NCI-H2227 (cell line): ENCODE measurements at regions not wholly inside any gene's neighbourhood (a gene's known extent, or its start where the extent isn't known, plus 50 kb on each side); places are given as distances from the start of the nearest gene placed in this dataset.
"Not testable (repeated sequence)": the region's sequence is repeated elsewhere in the genome, so short reads cannot be mapped to it uniquely, and the experiment has no call there.

Source experiments
- DNase-seq: peaks from one replicate; lab custom pipeline; 2025; ENCODE audit not compliant: unreplicated experiment; lab: John Stamatoyannopoulos, UW

DNA sequence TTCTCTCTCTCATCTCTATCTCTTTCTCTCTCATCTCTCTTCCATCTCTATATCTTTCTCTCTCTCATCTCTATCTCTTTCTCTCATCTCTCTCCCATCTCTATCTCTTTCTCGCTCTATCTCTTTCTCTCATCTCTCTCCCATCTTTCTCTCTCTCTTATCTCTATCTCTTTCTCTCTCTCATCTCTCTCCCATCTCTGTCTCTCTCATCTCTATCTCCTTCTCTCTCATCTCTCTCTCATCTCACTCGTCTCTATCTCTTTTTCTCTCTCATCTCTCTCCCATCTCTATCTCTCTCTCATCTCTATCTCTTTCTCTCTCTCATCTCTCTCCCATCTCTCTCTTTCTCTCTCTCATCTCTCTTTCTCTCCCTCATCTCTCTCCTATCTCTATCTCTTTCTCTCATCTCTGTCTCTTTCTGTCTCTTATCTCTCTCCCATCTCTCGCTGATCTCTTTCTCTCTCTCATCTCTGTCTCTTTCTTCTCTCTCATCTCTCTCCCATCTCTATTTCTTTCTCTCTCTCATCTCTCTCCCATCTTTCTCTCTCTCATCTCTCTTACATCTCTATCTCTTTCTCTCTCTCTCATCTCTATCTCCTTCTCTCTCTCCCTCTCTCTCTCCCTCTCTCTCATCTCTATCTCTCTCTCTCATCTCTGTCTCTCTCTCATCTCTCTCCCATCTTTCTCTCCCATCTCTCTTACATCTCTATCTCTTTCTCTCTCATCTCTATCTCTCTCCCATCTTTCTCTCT, 388.7 kb downstream of the NPHP4 start:
- DNase-seq: no peak

DNA sequence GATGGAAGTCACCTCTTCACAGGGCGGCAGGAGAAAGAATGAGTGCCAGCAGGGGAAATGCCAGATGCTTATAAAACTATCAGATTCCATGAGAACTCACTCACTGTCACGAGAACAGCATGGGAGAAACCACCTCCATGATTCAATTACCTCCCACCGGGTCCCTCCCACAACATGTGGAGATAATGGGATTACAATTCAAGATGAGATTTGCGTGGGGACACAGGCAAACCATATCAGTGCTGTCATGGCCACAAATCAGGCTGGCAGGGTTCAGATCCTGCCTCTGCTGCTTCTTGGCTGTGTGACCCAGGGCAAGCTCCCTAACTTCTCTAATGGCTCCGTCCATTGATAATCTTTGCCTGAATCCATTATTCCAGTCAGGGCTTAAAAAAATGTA, 389.5 kb downstream of the NPHP4 start:
- not testable (repeated sequence) for DNase-seq

DNA sequence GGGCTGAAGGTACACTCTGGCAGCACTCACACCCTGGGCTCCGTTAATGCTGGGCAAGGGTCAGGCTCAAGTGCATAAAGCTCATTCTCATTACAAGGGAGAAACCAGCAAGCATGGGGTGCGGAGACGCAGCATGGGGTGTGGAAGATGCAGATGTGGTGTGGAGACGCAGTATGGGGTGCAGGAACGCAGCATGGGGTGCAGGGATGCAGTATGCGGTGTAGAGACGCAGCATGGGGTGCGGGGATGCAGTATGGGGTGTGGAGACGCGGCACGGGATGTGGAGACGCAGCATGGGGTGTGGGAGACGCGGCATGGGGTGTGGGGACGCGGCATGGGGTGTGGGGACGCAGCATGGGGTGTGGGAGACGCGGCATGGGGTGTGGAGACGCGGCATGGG, 390.7 kb downstream of the NPHP4 start:
- DNase-seq: no peak

DNA sequence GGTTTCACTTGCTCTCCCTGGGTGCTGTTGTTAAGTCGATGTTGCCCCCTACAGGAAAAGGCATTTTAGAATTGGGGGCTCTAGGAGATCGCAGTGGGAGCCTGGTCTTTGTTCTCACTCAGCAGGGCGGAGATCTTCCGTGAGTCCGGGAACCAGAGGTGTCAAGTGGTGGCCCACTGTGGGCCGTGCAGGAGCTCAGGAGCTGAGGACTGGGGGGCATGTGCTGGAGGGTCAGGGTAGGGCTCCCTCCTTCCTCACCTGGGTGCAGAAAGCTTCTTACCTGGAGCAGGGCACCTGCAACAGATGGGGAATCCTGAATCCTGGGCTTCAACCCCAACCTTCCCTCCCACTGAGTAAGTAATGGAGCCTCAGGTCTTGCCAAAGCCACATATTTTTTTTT, 392.7 kb downstream of the NPHP4 start:
- no peak for DNase-seq

DNA sequence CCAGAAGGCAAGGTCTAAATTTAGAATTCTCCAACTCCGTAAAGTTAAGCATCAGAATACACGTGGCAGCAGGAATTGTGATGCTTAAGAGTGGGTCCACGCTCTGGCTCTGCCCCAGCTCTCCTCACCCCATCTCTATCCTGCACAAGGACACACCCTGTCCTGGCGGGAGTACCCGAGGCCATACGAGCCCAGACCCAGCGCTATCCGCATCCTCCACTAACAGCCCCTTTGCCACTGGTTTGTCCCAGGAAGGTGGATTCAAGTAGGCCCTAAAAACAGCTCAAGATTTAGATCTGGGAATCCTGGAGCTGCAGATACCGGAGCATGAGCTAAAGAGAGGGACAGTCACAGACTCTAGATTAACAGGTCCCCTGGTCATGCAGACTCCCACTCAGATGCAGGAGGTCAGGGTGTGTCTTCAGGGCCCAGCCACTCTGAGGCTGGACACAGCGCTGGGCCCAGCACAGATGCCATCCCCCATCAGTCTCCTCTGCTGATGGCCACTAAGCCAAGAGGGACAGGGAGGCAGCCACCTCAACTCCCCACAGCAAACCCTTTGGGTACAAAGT, 393.3 kb downstream of the NPHP4 start:
- no peak for DNase-seq

DNA sequence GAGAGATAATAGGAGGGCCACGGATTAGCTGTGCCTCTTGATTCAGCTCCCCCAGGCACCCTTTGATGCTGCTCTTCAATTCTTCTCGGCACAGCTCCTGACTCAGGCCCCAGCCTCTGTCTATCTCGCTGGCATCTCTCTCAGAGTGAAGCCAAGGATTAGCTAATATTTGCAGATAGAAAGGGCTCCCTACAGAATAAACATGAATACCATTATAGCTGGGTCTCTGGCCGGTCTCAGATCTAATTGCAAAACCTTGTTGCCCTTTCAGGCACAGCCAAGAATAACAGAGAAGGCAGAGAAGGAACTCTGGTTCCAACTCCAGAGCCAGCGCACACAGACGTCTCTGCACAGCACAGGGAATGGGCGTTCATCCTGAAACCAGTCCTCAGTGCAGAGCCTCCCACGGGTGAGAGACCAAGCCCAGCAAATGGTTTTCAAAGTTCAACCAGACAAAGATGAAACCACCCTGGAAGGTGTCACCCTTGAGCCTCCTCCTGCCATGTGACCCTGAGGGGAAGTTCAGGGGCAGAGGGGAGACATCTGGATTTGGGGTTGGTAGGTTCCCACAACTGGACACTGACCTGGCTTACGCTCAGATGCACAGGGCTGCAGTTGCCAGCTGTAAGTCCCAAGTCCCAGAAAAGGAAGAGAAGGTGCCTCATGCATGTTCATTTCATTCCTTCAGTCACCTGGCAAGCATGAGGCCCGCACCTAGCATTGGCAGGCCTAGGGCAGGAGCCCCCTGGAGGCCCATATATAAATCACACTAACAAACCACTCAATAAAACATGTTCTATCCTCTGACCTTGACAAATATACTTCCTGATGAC, 394.0 kb downstream of the NPHP4 start:
- DNase-seq: no peak

DNA sequence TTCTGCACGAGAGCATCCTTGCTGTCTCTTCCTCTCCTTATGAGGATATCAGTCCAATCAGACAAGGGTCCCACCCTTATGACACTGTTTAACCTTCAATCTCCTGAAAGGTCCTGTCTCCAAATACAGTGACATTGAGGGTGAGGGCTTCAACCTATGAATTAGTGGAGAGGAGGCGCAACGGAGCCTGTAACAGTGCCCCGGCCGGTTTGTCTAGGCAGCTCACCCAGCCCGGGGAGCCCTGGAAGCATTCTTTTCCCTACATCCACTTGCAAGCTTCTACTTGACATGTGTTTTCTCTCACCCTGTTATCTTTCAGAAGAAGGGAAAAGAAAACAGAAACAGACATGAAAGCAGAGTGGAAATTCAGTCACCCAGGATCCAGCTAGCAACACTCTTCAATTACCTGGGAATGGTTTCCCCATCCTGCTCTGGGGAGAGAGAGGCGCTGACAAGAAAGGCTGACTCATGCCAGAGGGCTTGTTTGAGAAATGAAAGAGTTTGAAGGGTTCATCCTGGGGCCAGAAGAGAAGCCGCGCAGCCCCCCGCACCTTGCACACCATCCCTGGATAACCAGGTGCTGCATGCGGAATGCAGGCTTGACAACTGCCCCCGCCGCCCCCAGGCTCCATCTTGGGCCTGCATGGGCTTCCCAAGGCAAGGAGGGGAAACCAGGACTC, 394.9 kb downstream of the NPHP4 start:
- DNase-seq: no peak

DNA sequence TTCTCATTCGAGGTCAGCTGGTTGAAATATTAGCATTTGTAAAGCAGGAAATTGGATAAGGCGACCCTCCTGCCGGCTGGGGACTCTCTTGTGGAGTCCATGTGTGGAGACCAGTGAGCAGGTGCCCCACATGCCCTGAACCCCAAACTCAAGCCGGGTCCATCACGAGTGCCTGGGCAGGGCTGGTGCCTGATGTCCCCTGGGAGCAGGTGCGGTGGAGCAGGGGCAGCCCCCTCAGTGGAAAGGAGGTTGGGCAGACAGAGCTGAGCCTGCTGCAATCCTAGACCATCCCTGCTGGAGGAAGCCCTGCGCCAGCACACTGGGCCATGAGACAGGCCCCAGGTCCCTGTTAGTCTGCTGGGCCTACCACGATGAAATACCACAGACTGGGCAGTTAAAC, 395.6 kb downstream of the NPHP4 start:
- no peak for DNase-seq

DNA sequence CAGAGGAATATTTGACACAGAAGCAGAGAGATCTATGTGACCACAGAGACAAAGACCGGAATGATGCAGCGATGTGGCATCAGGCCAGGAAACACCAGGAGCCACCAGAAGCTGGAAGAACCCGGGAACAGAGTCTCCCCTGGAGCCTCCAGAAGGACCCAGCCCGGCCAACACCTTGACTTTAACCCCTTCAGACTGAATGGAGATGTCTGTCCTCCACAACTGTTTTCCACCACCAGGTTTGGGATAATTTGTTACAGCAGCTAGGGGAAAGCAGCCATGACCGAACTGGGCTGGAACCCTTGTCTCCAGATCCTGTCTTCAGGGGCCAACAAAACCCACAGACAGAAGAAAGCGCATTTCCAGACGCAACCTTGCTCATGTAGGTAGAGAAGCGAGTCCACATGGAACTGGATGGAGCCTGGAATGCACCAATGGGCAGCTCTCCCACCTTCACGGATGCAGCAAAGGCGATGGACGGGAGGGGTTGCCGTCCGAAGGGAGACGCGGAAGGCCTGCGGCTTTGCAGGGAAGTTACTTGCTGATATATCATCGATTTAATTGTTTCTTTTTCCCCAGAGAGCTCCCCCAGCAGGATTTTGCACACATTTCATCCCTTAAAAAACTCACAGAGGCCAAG, 396.6 kb downstream of the NPHP4 start:
- no peak for DNase-seq

DNA sequence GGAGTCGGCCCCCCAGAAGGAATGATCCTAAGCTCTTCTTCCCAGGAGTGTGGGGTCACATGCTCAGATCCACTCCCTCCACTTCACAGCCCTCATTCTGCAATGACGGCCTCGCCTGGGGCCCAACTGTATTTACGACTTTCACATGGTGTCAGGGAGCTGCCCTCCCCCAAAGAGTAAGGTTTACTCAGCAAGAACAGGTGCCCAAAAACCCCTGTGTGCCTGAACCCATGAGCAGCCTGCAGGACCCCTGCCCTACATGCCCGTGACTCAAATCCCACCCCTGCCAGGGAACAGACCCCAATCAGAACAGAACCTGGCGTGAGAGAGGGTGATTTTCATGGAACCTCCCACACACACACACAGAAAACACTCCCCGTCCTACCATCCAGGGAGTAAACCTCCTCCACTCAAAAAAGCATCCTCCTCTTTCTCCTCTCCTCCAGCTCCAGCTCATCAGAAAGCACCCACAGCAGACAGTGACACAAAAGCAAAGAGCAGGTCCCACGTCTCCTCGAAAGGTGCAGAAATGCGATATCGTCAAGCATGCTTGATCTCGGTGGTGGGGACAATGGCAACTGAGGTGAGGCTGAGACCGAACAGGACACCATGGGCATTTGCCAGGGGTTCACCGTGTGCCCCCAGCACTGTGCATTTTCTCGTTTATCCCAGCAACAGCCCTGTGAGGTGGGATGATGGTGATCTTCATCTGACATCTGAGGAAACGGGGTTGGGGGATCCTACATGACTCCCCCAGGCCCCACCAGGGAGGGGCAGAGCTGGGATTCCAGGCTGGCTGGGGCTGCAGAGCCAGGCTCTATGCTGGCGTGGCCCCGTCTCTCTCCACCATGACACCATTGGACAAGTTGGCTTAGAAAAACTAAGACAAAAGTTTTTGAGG, 397.9 kb downstream of the NPHP4 start:
- DNase-seq: no peak

DNA sequence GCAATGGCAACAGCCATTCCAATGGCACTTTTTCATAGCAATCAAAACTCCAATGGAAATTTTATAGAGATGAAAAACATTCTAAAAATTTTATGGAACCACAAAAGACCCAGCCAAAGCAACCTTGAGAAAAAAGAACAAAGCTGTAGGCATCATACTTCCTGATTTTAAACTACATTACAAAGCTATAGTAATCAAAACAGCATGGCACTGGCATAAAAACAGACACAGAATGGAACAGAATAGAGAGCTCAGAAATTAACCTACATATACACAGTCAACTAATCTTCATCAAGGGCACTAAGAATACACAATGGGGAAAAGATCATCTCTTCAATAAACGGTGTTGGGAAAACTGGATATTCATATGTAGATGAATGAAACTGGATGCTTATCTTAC, 401.5 kb downstream of the NPHP4 start:
- DNase-seq: no peak

DNA sequence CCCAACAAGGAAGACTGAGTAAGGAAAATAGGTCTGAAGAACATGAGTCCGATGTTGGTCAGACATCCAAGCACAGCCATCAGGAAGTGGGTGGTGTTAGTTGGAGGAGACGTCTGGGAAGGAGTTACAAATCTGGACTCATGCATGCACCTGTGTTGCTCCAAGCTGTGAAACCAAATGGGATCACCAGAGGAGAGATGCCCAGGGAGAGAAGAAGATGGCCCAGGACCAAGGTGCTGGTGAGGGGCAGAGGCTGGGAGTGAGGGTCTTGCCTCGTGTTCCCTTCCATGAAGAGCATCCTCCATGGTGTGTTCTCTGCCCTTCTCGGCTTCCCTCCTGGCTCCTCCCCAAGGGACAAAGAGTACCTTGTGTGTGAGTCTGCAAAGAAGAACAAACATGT, 405.6 kb downstream of the NPHP4 start:
- DNase-seq: no peak

DNA sequence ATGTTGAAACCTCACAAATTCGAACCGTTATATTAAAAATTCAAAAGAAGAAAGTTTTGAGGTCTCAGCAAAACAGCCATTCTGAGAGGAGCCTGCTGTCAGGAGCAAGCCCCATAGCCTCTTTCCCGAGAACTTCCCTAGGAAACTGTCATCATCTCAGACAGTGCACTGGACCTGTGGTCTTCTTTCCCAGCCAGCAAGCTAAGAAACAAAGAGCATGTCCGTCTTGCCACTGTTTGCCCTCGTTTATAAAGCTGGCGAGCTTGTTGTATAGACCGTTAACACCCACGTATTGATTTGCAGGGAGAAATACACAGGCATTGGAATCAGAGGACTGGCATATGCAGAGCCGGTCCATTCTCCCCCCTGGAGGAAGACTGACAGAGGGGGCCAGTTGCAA, 407.0 kb downstream of the NPHP4 start:
- no peak for DNase-seq

DNA sequence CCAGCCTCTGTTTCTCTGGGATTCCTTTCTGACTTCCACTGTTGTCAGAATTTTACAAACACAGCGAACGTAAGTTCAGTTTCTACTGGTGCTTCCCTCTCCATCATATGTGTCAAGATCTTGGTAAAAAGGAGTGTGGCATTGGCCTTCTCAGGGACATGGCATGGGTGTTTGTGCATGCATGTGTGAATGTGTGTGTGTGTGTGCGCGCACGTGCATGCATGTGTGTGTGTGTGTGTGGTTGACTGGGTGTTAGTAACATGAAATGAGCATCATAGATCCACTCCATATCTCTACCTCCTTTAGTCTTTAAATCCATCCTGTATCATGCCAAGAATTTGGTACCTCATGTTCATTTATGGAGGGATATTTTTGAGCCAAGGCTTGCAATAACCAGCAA, 411.3 kb downstream of the NPHP4 start:
- no peak for DNase-seq

DNA sequence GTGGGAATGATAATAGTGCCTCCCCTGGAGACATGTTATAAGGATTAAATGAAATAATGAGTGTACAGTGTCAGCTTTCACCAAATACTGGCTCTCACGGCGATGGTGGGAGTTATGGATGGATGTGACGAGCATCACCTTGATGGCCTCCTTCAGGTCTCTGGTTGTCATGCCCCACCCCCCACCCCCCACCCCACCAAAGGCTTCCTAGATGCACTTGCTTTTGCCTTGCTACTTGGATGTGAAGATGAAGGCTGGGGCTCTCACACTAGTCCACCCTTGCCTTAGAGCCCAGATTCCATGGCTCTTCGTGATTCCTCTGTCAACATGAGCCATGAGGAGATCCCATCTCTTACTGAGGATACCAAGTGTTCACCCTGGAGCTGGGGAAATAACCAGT, 412.3 kb downstream of the NPHP4 start:
- no peak for DNase-seq

DNA sequence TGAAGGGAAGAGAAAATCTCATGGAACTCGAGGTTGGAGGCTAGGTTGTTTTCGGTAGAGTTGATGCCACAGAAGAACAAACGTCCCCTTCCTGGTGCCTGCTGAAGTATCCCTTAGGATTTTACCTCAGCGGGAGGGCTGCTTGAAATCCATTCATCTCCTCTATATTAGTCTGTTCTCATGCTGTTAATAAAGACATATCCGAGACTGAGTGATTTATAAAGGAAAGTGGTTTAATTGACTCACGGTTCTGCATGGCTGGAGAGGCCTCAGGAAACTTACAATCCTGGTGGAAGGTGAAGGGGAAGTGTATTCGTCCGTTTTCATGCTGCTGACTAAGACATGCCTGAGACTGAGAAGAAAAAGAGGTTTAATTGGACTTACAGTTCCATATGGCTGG, 413.5 kb downstream of the NPHP4 start:
- no peak for DNase-seq

DNA sequence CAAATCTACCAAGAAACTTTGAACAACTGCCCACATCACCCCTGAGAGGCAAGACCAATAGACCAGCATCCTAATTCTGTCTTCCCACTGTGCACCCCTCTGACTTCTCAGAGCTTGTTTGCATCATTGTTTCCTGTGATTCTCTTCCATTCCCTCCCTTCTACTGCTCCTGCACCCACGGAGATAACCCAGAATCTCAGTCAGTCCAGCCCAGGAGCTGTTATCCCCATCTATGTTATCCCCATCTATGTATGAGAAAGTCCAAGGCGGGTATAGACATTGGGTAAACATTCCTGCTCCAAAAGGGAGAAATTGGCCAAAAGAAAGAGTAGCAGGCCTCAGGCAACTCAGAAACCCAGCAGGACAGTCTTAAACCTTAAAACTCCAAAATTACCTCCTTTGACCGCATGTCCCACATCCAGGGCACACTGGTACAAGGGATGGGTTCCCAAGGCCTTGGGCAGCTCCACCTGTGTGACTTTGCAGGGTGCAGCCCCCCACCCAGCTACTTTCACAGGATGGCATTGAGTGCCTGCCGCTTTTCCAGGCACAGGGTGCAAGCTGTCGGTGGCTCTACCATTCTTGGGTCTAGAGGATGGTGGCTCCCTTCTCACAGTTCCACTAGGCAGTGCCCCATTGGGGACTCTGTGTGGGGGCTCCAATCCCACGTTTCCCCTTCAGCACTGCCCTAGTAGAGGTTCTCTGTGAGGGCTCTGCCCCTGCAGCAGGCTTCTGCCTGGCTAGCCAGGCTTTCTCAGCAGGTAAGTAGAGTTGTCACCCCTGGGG, 414.8 kb downstream of the NPHP4 start:
- no peak for DNase-seq

DNA sequence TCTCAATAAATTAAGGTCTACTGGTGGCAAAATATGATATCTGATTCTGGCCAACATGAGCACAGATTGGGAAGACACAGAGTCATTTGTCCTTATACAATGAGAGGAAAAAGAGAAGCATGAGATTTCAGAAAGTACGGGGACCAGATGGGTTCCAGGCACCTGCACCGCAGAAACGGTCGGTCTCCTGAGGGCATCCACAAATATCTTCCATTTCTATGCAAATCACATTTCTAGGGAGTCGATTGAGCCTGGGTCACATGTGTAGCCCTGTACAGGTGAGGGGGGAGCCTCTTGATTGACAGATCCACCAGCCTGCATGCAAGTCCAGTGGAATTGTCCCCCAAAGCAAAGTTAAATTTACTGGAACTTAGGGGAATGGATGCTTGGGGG, 415.6 kb downstream of the NPHP4 start:
- no peak for DNase-seq

DNA sequence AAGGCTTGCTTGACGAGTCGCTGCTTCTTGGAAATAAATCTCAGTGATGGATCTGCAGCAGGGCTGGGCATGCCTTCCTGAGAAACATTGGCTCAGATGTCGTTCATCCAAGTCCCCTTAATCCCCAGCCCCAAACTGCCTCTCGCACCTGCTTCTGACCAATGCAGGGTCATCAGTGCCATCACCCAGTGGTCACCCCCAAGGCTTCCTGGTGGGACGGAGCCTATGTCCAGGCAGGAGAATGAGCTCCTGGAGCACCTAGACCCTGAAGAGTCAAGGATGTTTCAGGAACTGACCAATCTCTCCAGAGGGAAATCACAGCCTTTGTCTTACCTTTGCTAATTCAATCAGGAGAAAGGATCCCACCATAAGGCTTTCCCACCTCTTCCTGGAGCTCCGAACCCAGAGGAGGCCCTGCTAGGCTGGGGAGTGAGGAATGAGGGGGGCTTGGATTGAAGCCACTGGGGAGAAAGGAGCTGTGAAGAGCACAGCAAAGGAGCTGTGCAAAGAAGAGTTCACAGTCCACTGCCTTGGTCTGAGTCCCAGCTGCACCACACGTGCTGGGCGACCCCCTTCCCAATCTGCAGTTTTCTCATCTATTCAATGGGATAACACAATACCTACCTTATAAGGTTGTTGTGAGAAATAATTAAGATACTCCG, 416.1 kb downstream of the NPHP4 start:
- DNase-seq: no peak
